Glutamatergic neuron (in vitro differentiated cells): ENCODE measurements at regions not wholly inside any gene's neighbourhood (a gene's known extent, or its start where the extent isn't known, plus 50 kb on each side); places are given as distances from the start of the nearest gene placed in this dataset.
"Not testable (repeated sequence)": the region's sequence is repeated elsewhere in the genome, so short reads cannot be mapped to it uniquely, and the experiment has no call there.

ENCODE experiments used
- DNase-seq: peaks from one replicate; pipeline ENCODE4 v3.0.0; 2022
- H3K27ac Mint-ChIP-seq: one replicate; pipeline ENCODE4 v1.8.0; 2020; ENCODE audit warnings: mild to moderate bottlenecking, mixed read lengths, inconsistent platforms; ENCODE audit not compliant: unreplicated experiment
- H3K27me3 Mint-ChIP-seq: one replicate; pipeline ENCODE4 v1.8.0; 2020; ENCODE audit warnings: mild to moderate bottlenecking, moderate library complexity, mixed read lengths, inconsistent platforms; ENCODE audit not compliant: unreplicated experiment
- H3K36me3 Mint-ChIP-seq: one replicate; pipeline ENCODE4 v1.8.0; 2020; ENCODE audit warnings: mild to moderate bottlenecking, mixed read lengths, inconsistent platforms; ENCODE audit not compliant: unreplicated experiment
- H3K4me1 Mint-ChIP-seq: one replicate; pipeline ENCODE4 v1.8.0; 2020; ENCODE audit warnings: mild to moderate bottlenecking, low read depth, mixed read lengths, inconsistent platforms; ENCODE audit not compliant: unreplicated experiment
- H3K4me3 Mint-ChIP-seq: one replicate; pipeline ENCODE4 v1.8.0; 2020; ENCODE audit warnings: mild to moderate bottlenecking, mixed read lengths, inconsistent platforms; ENCODE audit not compliant: unreplicated experiment
- H3K9me3 Mint-ChIP-seq: one replicate; pipeline ENCODE4 v1.8.0; 2020; ENCODE audit warnings: mild to moderate bottlenecking, moderate library complexity, mixed read lengths, inconsistent platforms; ENCODE audit not compliant: unreplicated experiment
- CTCF ChIP-seq: fragments of 200-600 bp; sonication (generic); IDR thresholded peaks from one replicate; pipeline ENCODE4 v1.5.0; 2021; ENCODE audit not compliant: partially characterized antibody, unreplicated experiment

- peaks cover 3% of the 10 kb centered on the region for H3K9me3 Mint-ChIP-seq
- H3K4me1 Mint-ChIP-seq = no peaks in the 10 kb centered on the region
- peaks cover 9% of the 10 kb centered on the region for H3K27me3 Mint-ChIP-seq
- DNase-seq = no peak
- TF ChIP-seq CTCF = no peak
- no peak overlapping the region for H3K4me3 Mint-ChIP-seq
- no peaks in the 10 kb centered on the region for H3K36me3 Mint-ChIP-seq
- H3K27ac Mint-ChIP-seq = no peak overlapping the region
Measured at GRCh38 chr9:129547063-129547462, 73.8 kb downstream of the C9orf50 start.

GRCh38 chr9:129545876-129546275 is 75.0 kb downstream of the C9orf50 start:
- H3K27ac Mint-ChIP-seq, H3K27me3 Mint-ChIP-seq, DNase-seq, H3K4me3 Mint-ChIP-seq, H3K9me3 Mint-ChIP-seq, H3K4me1 Mint-ChIP-seq, H3K36me3 Mint-ChIP-seq: not testable (repeated sequence)

GRCh38 chr9:129544761-129545160 is 76.1 kb downstream of the C9orf50 start:
- Mint-ChIP-seq H3K27ac (no peak overlapping the region), H3K4me3 (no peak overlapping the region), H3K27me3 (peaks cover 6% of the 10 kb centered on the region), H3K9me3 (peaks cover 2% of the 10 kb centered on the region), H3K36me3 (no peaks in the 10 kb centered on the region), H3K4me1 (no peaks in the 10 kb centered on the region)
- no peak for DNase-seq
- TF ChIP-seq CTCF = no peak

- no peak for DNase-seq
- H3K9me3 Mint-ChIP-seq = peaks cover 5% of the 10 kb centered on the region
- H3K36me3 Mint-ChIP-seq = no peaks in the 10 kb centered on the region
- H3K27me3 Mint-ChIP-seq = no peaks in the 10 kb centered on the region
- H3K27ac Mint-ChIP-seq = no peak overlapping the region
- no peak for TF ChIP-seq CTCF
- H3K4me3 Mint-ChIP-seq = no peak overlapping the region
- no peaks in the 10 kb centered on the region for H3K4me1 Mint-ChIP-seq
Measured at GRCh38 chr9:129542741-129543140, 78.2 kb downstream of the C9orf50 start.

GRCh38 chr9:129541270-129541669 is 79.6 kb downstream of the C9orf50 start:
- Mint-ChIP-seq H3K36me3 (no peaks in the 10 kb centered on the region), H3K4me3 (no peak overlapping the region), H3K9me3 (peaks cover 5% of the 10 kb centered on the region), H3K27ac (no peak overlapping the region), H3K4me1 (no peaks in the 10 kb centered on the region), H3K27me3 (no peaks in the 10 kb centered on the region)
- DNase-seq = no peak
- no peak for TF ChIP-seq CTCF

- Mint-ChIP-seq H3K4me1 (no peaks in the 10 kb centered on the region), H3K27ac (no peak overlapping the region), H3K4me3 (no peak overlapping the region), H3K36me3 (no peaks in the 10 kb centered on the region), H3K27me3 (no peaks in the 10 kb centered on the region), H3K9me3 (peaks cover 5% of the 10 kb centered on the region)
- TF ChIP-seq CTCF = no peak
- no peak for DNase-seq
Measured at GRCh38 chr9:129539446-129539845, 81.5 kb downstream of the C9orf50 start.

- not testable (repeated sequence) for H3K4me3 Mint-ChIP-seq, DNase-seq, H3K27ac Mint-ChIP-seq, H3K4me1 Mint-ChIP-seq, H3K27me3 Mint-ChIP-seq
- H3K9me3 Mint-ChIP-seq = peaks cover 11% of the 10 kb centered on the region
- H3K36me3 Mint-ChIP-seq = peaks cover 22% of the 10 kb centered on the region
Measured at GRCh38 chr9:129531860-129532402, 89.0 kb downstream of the C9orf50 start.

- H3K4me1 Mint-ChIP-seq = peaks cover 30% of the 10 kb centered on the region
- not testable (repeated sequence) for DNase-seq, H3K27me3 Mint-ChIP-seq, H3K27ac Mint-ChIP-seq, H3K4me3 Mint-ChIP-seq
- H3K9me3 Mint-ChIP-seq = peaks cover 19% of the 10 kb centered on the region
- peaks cover 26% of the 10 kb centered on the region for H3K36me3 Mint-ChIP-seq
Measured at GRCh38 chr9:129527955-129528354, 92.9 kb downstream of the C9orf50 start.
